Activated CD8-positive, alpha-beta T cell treated with anti-CD3 and anti-CD28 coated beads for 36 hours (primary cell): ENCODE measurements at regions not wholly inside any gene's neighbourhood (a gene's known extent, or its start where the extent isn't known, plus 50 kb on each side); places are given as distances from the start of the nearest gene placed in this dataset.

Source experiments
- ATAC-seq: fragments of 200-7000 bp; cut with Tn5 transposase; one replicate; pipeline ENCODE4 v1.10.0; 2021; ENCODE audit warnings: mild to moderate bottlenecking, moderate library complexity
- CTCF ChIA-PET: fragments of 350-600 bp; sonication (Branson Sonifier 250); formaldehyde crosslinking; loops from one replicate; lab custom pipeline; 2021; ENCODE audit warnings: antibody characterized with exemption; lab: Charles Lee
- POLR2A ChIA-PET: fragments of 350-600 bp; sonication (Branson Sonifier 250); formaldehyde crosslinking; loops from one replicate; lab custom pipeline; 2021; ENCODE audit warnings: antibody characterized with exemption; lab: Charles Lee
- DNase-seq: peaks from one replicate; pipeline ENCODE4 v3.0.0-alpha.2; 2020
- H3K27ac Mint-ChIP-seq: one replicate; pipeline ENCODE4 v1.8.0; 2021; ENCODE audit warnings: mild to moderate bottlenecking, mixed read lengths
- H3K27me3 Mint-ChIP-seq: one replicate; pipeline ENCODE4 v1.8.0; 2021; ENCODE audit warnings: mixed read lengths
- H3K36me3 Mint-ChIP-seq: one replicate; pipeline ENCODE4 v1.8.0; 2021; ENCODE audit warnings: low read depth, mixed read lengths
- H3K4me1 Mint-ChIP-seq: one replicate; pipeline ENCODE4 v1.8.0; 2021; ENCODE audit warnings: low read depth, mixed read lengths
- H3K4me3 Mint-ChIP-seq: one replicate; pipeline ENCODE4 v1.8.0; 2021; ENCODE audit warnings: mild to moderate bottlenecking, moderate library complexity, mixed read lengths
- H3K9me3 Mint-ChIP-seq: one replicate; pipeline ENCODE4 v1.8.0; 2021; ENCODE audit warnings: mixed read lengths
- CTCF ChIP-seq: fragments of 200-600 bp; IDR thresholded peaks from one replicate; pipeline ENCODE4 v1.8.0; 2022; ENCODE audit warnings: antibody characterized with exemption, mild to moderate bottlenecking
- intact Hi-C: fragments of 100-400 bp; cut with micrococcal nuclease; formaldehyde crosslinking; loops from one replicate; pipeline ENCODE4 v1.10.0; 2022

- no peaks in the 10 kb centered on the region for H3K36me3 Mint-ChIP-seq
- H3K27me3 Mint-ChIP-seq: no peaks in the 10 kb centered on the region
- ATAC-seq (no peak), DNase-seq (no peak)
- TF ChIP-seq CTCF: no peak
- intact Hi-C loops: no loop called here
- H3K4me1 Mint-ChIP-seq: no peaks in the 10 kb centered on the region
- no peak overlapping the region for H3K4me3 Mint-ChIP-seq
- no peaks in the 10 kb centered on the region for H3K9me3 Mint-ChIP-seq
- ChIA-PET CTCF (no interaction called here), POLR2A (no interaction called here)
- no peak overlapping the region for H3K27ac Mint-ChIP-seq
Measured at GRCh38 chr4:62243895-62244294, 1043.8 kb downstream of the ADGRL3 start.

- Mint-ChIP-seq H3K36me3 (no peaks in the 10 kb centered on the region), H3K9me3 (peaks cover 6% of the 10 kb centered on the region), H3K27ac (no peak overlapping the region), H3K4me3 (no peak overlapping the region), H3K4me1 (no peaks in the 10 kb centered on the region), H3K27me3 (no peaks in the 10 kb centered on the region)
- DNase-seq: no peak
- intact Hi-C loops: no loop called here
- POLR2A ChIA-PET: no interaction called here
- no peak for ATAC-seq
- CTCF ChIA-PET: no interaction called here
- TF ChIP-seq CTCF: no peak
Measured at GRCh38 chr4:62235911-62236310, 1035.8 kb downstream of the ADGRL3 start.

GRCh38 chr4:62232814-62233213 lies 1032.7 kb downstream of the ADGRL3 start:
- TF ChIP-seq CTCF: no peak
- Mint-ChIP-seq H3K36me3 (no peaks in the 10 kb centered on the region), H3K4me3 (no peak overlapping the region), H3K27me3 (no peaks in the 10 kb centered on the region), H3K27ac (no peak overlapping the region), H3K4me1 (no peaks in the 10 kb centered on the region), H3K9me3 (peaks cover 8% of the 10 kb centered on the region)
- ATAC-seq: no peak
- ChIA-PET POLR2A (no interaction called here), CTCF (no interaction called here)
- DNase-seq: no peak
- intact Hi-C loops: no loop called here

- Mint-ChIP-seq H3K4me3 (no peak overlapping the region), H3K27me3 (no peaks in the 10 kb centered on the region), H3K9me3 (peaks cover 8% of the 10 kb centered on the region), H3K27ac (no peak overlapping the region), H3K36me3 (no peaks in the 10 kb centered on the region), H3K4me1 (no peaks in the 10 kb centered on the region)
- ChIA-PET POLR2A (no interaction called here), CTCF (no interaction called here)
- TF ChIP-seq CTCF: no peak
- ATAC-seq (no peak), DNase-seq (no peak)
- intact Hi-C loops: no loop called here
Measured at GRCh38 chr4:62231994-62232393, 1031.9 kb downstream of the ADGRL3 start.

- no peak for TF ChIP-seq CTCF
- Mint-ChIP-seq H3K27ac (no peak overlapping the region), H3K4me3 (no peak overlapping the region), H3K36me3 (no peaks in the 10 kb centered on the region), H3K4me1 (no peaks in the 10 kb centered on the region), H3K27me3 (no peaks in the 10 kb centered on the region), H3K9me3 (peaks cover 8% of the 10 kb centered on the region)
- ChIA-PET POLR2A (no interaction called here), CTCF (no interaction called here)
- DNase-seq (no peak), ATAC-seq (no peak)
- intact Hi-C loops: no loop called here
Measured at GRCh38 chr4:62226082-62226481, 1026.0 kb downstream of the ADGRL3 start.
